ENCODE measurements at regions not wholly inside any gene's neighbourhood (a gene's known extent, or its start where the extent isn't known, plus 50 kb on each side); places are given as distances from the start of the nearest gene placed in this dataset.

DNA sequence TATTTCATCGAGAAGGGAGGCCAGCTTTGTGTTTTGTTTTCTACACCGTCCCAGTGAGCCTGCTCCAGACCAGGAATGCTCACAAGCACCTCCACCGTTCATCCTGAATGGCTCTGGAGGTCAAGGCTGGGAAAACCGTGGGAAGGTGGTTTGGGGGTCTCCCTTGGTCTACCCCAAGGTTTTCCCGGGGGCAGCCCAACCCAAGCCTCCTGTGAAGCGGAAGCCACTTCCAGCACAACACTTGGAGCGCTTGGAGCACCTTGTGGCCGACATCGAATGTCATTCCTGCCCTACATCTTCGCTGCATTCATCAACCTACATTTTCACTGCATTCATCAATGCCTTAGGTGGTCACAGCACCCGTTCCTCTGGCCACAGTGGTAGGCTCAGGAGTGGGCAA is 255.6 kb upstream of the PMEPA1 start:
- Mint-ChIP-seq H3K4me3 (no peak overlapping the region), H3K27ac (no peak overlapping the region), H3K36me3 (ENCODE audit: insufficient read depth in 1 of 3, low read depth in 3 of 3) (no peaks in the 10 kb centered on the region), H3K4me1 (peaks cover 2 to 3% of the 10 kb centered on the region in 2 experiments; a peak in 3 of 4 replicates), H3K27me3 (ENCODE audit: low read depth) (peaks cover 13% of the 10 kb centered on the region), H3K9me3 (no peaks in the 10 kb centered on the region; a peak in 1 of 5 replicates)
- no peak overlapping the region for H3K23ac ChIP-seq (ENCODE audit: insufficient read length, low read depth, low read length)
- no peak overlapping the region for H2AK5ac ChIP-seq (ENCODE audit: insufficient read length, low read length)
- H4K5ac ChIP-seq (ENCODE audit: insufficient read length, low read depth, low read length) = no peak overlapping the region
- no peak overlapping the region for H2AFZ ChIP-seq (ENCODE audit: low read length)
- no peaks in the 10 kb centered on the region for H3K79me2 ChIP-seq (ENCODE audit: insufficient read depth, low read length)
- H3K4me2 ChIP-seq (ENCODE audit: insufficient read depth, insufficient read length, low read length) = no peak overlapping the region
- no peak overlapping the region for H3K18ac ChIP-seq (ENCODE audit: insufficient read length, low read depth, low read length)
- no peak overlapping the region for H3K9ac ChIP-seq (ENCODE audit: extremely low read depth, insufficient read length, low read length)
- no peak overlapping the region for H3K4ac ChIP-seq (ENCODE audit: low read depth, low read length)
- WGBS (ENCODE audit: extremely low coverage, insufficient read length, low lambda C conversion rate) = no CpG with 5 or more reads among the region's 11 CpGs
- no peak overlapping the region for H2BK5ac ChIP-seq (ENCODE audit: insufficient read length, low read length)
- no peak overlapping the region for H4K8ac ChIP-seq (replicated peaks; ENCODE audit: insufficient read length, low read depth, low read length)
- no peaks in the 10 kb centered on the region for H3K27me3 ChIP-seq (ENCODE audit: insufficient read depth, low read length)
- no peaks in the 10 kb centered on the region for H3K23me2 ChIP-seq (ENCODE audit: insufficient read length, low read depth, low read length, poor library complexity, severe bottlenecking)
- no peak overlapping the region for H3K56ac ChIP-seq (ENCODE audit: insufficient read length, low read depth, low read length)
- no peaks in the 10 kb centered on the region for H4K20me1 ChIP-seq (ENCODE audit: control insufficient read depth, insufficient read depth, insufficient read length)
- no peaks in the 10 kb centered on the region for H3K79me1 ChIP-seq (ENCODE audit: insufficient read depth, low read depth, low read length, poor library complexity, severe bottlenecking)
- no peak overlapping the region for H3K27ac ChIP-seq (ENCODE audit: insufficient read length, low read depth, low read length)
- H3K9me3 ChIP-seq (ENCODE audit: control insufficient read depth, low read depth, low read length) = no peaks in the 10 kb centered on the region
- no peak overlapping the region for H2BK15ac ChIP-seq (ENCODE audit: low read depth, low read length)
- TF ChIP-seq, protein P1, sequence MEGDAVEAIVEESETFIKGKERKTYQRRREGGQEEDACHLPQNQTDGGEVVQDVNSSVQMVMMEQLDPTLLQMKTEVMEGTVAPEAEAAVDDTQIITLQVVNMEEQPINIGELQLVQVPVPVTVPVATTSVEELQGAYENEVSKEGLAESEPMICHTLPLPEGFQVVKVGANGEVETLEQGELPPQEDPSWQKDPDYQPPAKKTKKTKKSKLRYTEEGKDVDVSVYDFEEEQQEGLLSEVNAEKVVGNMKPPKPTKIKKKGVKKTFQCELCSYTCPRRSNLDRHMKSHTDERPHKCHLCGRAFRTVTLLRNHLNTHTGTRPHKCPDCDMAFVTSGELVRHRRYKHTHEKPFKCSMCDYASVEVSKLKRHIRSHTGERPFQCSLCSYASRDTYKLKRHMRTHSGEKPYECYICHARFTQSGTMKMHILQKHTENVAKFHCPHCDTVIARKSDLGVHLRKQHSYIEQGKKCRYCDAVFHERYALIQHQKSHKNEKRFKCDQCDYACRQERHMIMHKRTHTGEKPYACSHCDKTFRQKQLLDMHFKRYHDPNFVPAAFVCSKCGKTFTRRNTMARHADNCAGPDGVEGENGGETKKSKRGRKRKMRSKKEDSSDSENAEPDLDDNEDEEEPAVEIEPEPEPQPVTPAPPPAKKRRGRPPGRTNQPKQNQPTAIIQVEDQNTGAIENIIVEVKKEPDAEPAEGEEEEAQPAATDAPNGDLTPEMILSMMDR (conservative IDR thresholded peaks at IDR 0.05) = no peak
- no peak overlapping the region for H2BK12ac ChIP-seq (ENCODE audit: insufficient read length, low read depth, low read length)
- DNase-seq = no peak
- H4K91ac ChIP-seq (ENCODE audit: insufficient read length, low read depth, low read length) = no peak overlapping the region
- H2BK20ac ChIP-seq (ENCODE audit: low read depth, low read length, poor library complexity, severe bottlenecking) = no peak overlapping the region
- H3K14ac ChIP-seq (ENCODE audit: insufficient read depth, low read length) = no peak overlapping the region
- H3K4me1 ChIP-seq (ENCODE audit: insufficient read depth, low read length) = no peaks in the 10 kb centered on the region
- no peak overlapping the region for H3T11ph ChIP-seq (ENCODE audit: low read length)
- no peak overlapping the region for H2BK120ac ChIP-seq (ENCODE audit: low read depth, low read length, poor library complexity, severe bottlenecking)
